ENCODE measurements at regions not wholly inside any gene's neighbourhood (a gene's known extent, or its start where the extent isn't known, plus 50 kb on each side); places are given as distances from the start of the nearest gene placed in this dataset.
"Not testable (repeated sequence)": the region's sequence is repeated elsewhere in the genome, so short reads cannot be mapped to it uniquely, and the experiment has no call there.

DNA sequence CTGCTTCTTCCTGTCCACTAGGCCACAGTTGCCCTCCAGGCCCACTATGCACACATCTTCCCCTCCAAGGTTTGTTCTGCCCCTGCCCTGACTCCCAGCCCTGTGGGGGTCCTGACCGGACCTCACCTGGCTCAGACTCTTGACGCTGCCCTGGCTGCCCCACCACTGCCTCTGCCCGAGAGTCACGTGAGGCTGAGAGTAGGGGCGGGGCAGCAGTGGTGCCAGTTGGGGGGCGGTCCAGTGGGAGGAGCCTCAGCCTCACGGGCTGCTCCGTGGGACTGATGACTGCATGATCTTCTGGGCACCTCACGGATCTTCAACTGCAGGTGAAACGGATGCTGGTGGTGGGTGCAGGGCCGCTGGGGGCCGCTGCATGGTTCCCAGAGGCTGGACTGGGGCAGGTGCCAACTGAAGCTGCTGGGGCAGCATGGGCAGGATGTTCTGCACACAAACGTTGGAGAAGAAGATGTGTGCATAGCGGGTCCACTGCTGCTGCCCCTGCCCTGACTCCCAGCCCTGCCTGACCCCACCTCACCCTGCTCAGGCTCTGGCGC, 77.6 kb downstream of the HHIPL2 start:
- not testable (repeated sequence) for DNase-seq (ENCODE audit: low read depth in 4 of 4, low spot score in 3 of 4)

DNA sequence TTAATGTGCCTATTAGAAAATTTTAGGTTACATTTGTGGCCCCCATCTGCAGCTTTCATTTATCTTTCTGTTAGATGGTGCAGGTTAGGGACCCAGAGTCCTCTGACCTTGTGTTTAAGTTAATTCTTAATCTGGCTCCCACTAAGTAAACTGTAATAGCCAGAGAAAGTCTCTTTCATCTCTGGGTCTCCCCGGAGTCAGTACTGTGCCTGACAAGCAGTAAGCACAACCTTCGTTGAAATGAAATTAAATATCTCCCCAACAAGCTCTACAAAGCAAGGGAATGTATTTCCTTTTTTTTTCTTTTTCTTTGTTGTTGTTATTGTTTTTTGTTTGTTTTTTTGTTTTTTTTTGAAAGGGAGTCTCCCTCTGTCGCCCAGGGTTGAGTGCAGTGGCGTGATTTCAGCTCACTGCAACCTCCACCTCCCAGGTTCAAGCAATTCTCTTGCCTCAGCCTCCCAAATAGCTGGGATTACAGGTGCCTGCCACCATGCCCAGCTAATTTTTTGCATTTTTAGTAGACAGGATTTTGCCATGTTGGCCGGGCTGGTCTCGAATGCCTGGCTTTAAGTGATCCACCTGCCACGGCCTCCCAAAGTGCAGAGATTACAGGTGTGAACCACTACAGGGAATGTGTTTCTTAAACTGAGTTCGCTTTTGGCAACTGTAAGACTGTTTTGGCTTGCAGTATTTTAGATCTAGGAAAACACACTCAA, 81.6 kb downstream of the HHIPL2 start:
- DNase-seq (ENCODE audit: low read depth in 4 of 4, low spot score in 3 of 4) = no peak

DNA sequence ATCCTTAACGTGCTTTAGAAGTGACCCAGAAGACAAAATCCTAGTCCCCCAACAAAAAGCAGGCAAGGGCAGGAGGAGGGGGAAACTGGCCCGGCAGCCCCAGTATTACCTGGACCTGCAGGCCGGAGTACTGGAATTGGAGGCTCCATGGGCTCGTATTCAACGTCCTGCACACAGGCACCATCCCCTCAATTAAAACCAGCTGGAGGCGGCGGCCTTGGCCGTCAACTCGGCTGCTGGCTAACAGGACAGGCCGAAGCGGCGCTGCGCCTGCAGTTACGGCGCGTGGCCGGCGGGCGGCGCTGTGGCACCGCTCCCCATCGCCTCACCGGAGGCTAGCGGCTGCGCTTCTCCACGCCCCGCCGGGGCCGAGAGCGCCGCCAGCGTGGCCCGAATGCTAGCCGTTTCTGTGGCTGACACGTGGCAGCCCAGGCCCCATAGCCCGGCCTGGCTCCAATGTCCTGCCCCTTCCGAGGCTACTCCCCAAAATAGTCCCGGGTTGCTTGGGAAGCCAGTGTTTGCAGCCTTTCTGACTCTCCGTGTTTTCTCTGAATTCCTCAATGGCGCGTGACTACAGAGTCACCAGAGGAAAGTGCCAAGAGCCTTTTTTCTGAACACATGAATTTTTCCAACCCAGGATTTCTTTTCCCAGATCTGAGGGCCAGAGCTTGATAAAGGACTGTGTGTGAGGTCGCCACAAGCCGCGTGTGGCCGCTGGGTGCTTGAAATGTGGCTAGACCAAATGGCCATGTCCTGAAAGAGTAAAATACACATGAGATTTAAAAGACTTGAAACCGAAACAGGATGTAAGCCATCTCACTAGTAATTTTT, 82.5 kb downstream of the HHIPL2 start:
- peak; percentile 69 to 81 (median 71) for DNase-seq (ENCODE audit: low read depth in 4 of 4, low spot score in 3 of 4)

DNA sequence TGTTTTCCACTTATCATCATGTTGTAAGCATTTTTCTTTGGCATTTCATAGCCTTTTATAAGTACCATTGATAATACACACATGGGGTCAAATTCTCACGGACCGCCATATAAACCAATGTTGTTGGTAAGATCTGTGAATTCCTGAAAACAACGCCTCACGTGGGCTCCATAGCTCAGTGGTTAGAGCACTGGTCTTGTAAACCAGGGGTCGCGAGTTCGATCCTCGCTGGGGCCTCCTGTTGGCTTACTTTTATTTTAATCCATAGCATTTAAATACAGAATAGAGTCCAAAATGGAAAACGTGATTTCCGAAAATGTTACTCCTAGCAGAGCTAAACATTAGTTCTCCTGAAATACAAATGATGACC, 83.1 kb downstream of the HHIPL2 start:
- DNase-seq (ENCODE audit: low read depth in 4 of 4, low spot score in 3 of 4) = peak in 1 of 4 donors; percentile 16

DNA sequence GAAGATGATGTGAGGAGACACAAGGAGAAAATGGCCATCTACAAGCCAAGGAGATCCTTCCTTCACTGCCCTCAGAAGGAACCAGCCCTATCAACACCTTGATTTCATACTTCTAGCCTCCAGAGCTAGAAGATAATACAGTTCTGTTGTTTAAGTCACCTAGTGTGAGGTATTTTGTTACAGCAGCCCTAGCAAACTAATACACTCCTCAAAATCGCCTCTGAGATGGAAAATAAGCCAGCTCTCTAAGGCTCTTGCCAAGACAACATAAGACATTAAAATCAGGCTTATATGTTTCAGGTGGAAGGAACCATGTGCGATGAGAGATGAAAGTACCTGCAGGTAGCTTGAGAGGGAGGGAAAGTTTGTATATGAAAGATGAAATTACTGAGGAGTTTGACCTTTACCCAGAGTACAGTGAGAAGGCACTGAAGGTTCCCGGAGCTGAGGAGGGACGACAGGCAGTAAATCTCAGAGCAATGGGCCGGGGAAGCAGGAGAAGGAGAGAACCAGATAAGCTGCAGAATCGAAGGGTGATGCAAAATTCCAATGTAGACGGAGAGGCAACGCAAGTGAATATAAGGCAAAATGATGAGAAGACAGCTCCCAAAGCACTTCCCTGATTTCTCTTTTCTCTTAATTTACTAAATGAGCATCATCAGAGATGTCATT, 84.7 kb downstream of the HHIPL2 start:
- no peak for DNase-seq (ENCODE audit: low read depth in 4 of 4, low spot score in 3 of 4)

DNA sequence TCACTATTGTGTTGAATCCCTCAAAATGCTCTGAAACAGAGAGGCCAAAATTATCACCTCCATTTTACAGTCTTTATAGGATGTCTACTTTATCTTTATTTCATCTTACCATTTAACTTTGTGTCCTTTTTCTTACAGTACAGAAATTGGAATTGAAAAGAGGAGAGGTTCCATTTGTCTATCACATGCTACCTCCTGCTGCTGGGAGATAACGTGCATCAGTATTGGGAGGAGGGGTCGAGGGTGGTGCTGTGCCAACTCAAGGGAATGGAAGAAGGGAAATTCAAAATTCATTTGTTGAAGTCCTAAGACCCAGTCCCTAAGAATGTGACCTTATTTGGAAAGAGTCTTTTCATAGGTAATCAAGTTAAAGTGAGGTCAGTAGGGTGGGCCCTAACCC, 85.3 kb downstream of the HHIPL2 start:
- DNase-seq (ENCODE audit: low read depth in 4 of 4, low spot score in 3 of 4) = no peak

DNA sequence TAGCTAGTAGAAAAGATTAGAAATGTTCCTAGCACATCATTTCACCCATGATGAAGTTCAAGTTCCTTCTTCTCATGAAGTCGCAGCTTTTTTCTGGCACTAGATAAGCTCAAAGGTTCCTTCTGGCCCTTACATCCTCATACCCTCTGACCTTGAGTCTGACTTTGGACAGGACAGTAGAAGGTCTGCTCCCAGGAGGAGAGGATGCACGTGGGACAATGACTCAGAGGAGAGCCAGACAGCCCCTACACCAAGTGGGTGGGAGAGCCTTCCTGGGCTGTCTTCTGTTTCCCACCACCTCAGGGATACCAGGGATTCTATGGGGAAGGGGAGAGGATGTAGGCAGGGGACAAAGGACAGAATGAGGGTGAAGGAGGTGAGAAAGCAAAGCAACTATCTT, 86.0 kb downstream of the HHIPL2 start:
- DNase-seq (ENCODE audit: low read depth in 4 of 4, low spot score in 3 of 4) = no peak

DNA sequence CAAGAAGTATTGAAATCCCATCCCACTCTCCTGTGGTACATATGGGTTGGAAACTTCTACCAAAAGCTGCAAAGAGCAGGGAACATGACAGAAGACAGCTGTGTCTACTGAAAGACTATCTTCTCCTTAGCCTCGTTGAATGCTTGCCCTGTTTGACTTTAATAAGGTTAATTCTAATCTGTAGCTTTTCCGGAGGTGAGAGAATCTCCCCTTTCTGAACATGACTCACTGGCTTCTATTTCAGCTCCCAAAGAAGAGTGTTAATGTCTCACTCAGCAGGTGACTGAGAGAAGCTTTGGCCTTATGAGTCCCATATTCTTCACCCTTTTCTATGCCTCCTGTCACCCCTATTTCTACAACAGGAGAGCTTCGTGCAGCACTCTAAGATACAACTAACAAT, 88.3 kb downstream of the HHIPL2 start:
- no peak for DNase-seq (ENCODE audit: low read depth in 4 of 4, low spot score in 3 of 4)

DNA sequence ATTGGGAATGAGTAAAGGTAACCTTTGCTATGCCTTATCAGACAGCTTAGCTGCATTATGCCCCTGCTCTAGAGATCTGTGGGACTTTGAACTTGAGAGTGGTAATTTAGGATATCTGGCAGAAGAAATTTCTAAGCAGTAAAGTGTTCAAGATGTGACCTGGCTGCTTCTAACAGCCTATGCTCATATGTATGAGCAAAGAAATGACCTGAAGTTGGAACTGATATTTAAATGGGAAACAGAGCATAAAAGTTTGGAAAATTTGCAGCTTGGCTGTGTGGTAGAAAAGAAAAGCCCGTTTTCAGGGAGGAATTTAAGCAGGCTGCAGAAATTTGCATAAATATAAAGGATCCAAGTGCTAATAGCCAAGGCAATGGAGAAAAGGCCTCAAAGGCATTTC, 90.4 kb downstream of the HHIPL2 start:
- no peak for DNase-seq (ENCODE audit: low read depth in 4 of 4, low spot score in 3 of 4)

DNA sequence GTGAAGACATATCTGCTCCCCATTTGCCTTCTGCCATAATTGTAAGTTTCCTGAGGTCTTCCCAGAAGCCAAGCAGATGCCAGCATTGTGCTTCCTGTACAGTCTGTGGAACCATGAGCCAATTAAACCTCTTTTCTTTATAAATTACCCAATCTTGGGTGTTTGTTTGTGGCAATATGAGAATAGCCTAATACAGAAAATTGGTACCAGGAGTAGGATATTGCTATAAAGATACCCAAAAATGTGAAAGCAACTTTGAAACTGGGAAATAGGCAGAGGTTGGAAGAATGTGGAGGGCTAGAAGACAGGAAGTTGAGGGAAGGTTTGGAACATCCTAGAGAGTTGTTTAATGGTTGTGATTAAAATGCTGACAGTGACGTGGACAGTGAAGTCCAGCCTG, 90.8 kb downstream of the HHIPL2 start:
- DNase-seq (ENCODE audit: low read depth in 4 of 4, low spot score in 3 of 4) = no peak

DNA sequence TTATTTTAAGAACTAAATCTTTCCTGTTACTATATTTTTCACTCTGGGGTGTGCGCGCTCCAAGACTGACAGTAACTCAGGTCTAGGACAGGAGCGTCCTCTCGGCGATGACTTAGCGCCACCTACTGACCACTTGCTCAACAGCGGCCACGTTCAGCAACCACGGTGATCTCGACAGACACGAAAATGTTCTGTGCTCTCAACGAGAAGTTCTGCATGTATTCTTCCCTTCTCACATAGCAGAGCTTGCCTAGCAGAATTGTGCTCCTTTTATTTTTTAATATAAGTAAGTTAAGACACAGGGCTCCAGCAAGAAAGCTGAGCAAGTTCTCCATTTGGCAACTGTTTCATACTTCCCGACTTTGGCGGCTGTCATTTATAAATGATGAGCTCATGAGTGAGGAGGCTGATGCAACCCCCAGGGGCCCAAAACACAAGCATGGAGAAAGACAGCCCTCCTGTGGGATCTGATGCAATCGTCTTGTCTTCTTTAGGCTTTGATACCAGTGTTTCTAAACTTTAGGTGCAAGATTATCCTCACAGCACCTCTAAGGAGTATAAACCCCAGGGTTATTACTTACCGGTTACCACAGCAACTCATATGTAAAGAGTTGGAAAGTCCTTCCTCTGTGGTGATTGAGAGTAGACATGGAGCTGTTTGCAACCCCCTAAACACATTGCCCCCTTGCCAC, 92.6 kb downstream of the HHIPL2 start:
- peak; percentile 56 to 68 (median 61) for DNase-seq (ENCODE audit: low read depth in 4 of 4, low spot score in 3 of 4)

DNA sequence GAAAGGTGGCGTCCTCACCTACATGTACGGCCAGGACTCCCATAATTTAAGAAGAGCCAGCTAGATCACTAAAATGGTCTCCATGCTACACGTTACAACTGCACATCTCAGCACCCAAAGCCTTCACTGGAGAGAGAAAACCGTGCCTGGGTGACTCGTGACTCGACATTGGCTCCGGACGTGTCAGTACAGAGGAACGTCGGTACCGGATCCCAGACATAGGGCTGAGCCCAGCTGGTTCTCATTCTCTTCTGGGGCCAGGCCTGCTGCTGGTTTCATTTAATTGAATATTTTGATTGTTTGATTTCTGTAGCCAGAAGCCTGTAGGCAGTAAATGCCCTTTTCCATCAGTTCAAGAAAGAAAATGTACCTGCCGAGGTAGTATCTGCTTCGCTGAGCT, 93.1 kb downstream of the HHIPL2 start:
- no peak for DNase-seq (ENCODE audit: low read depth in 4 of 4, low spot score in 3 of 4)

DNA sequence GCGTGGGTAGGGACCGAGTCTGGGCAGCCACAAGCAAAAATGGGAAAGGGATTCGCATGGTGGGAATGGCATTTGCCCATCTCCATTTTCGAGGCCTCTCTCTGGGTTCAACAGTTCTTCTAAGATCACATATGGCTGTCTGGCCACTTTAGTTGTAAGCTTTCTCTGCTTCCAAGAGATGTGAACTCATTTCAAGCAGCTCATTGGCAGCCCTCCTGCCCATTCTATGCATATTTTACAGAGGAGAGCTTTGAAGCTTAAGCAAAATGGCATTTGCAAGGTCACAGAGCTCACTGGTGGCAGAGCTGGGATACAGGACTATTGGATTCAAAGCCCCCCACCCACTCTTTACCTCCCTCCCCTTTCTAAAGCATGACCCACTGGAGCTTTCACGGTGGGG, 93.7 kb downstream of the HHIPL2 start:
- DNase-seq (ENCODE audit: low read depth in 4 of 4, low spot score in 3 of 4) = no peak

DNA sequence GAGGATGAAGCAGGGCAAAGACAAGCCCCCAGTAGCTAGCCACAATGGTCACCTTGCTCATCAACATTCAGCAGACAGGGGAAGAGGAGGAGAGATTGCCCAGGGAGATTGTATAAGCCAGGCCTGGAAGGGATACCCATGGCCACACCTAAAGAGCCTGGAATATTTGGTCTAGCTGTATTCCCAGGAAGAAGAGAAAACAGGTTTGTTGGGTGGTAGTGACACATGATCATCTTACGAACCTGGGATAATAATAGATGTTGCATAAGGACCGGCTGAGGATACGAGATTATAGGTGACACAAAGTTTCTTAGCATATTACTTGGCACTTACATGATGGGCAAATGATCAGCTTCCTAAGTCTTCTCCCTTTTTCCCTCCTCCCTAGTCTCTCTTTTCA, 95.9 kb downstream of the HHIPL2 start:
- DNase-seq (ENCODE audit: low read depth in 4 of 4, low spot score in 3 of 4) = no peak

DNA sequence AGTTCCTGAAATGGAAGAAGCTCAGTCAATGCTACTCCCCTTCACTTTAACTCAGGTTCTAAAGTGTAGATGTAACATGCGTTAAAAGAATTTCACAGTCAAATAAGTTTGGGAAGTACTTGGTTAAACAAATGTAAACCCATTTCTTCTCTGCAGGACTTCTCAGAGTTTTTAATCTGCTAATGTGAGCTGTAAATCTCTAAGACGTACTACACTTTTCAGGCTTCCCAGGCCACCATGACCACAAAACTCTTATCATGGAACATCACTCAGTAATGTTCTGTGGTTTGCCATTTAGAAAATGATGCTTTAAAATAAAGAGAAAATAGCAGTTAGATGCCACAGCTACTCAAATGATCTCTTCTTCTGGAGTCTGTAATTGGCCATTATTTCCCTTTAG, 104.3 kb downstream of the HHIPL2 start:
- no peak for DNase-seq (ENCODE audit: low read depth in 4 of 4, low spot score in 3 of 4)

DNA sequence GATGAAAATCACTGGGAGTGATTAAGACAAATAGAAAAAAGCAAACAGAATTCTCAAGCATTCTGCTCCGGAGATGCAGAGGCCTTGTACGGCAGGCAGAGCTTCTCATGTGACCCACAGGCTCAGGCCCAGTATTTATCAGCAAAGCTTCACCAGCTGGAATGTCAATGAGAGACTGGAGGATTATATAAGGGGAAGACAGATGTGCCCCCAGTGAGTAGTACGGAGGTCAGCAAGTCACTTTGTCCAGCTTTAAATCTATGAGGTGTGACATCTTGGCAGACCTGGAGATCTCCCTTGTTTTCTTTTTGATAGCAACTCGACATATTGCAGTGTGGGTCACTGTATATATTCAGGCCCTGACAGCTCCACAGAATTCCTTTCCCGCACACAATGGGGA, 106.8 kb downstream of the HHIPL2 start:
- no peak for DNase-seq (ENCODE audit: low read depth in 4 of 4, low spot score in 3 of 4)

DNA sequence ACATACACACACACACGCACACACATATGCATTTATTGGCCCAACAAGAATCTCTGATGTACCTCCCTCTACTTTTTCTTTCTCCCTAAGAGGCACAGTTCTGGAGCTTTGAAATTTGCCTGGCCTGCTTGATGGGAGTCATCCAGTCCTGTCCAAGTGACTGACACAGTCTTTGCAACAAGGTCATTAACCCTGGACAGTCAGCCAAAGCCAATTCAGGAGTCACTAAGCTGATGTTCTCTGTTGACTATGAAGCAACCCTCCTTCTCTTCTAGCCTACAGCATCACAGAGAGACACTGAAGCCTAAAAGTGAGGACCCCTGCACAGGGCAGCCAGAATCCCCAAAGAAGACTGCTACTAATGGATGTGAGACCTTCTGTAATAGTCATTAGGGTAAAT, 123.1 kb downstream of the HHIPL2 start:
- DNase-seq (ENCODE audit: low read depth in 4 of 4, low spot score in 3 of 4) = no peak

DNA sequence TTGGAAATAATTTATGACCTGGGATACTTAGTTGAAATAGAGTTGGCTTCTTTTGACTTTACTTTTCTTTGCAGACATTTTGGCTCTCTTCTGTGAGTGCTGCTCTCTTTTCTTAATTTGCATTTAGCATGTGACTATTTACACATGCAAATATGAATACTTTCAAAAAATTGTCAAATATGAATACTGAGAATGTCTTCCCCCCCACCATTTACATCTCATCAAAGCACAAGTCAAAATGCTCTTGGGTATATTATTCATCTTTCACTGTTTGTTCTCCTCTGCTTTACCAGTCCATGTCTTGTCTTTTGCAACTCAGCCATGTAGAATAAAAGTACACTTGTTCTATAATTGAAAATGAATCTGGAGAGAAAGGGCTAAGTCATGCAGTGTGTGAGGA, 126.5 kb downstream of the HHIPL2 start:
- DNase-seq (ENCODE audit: low read depth in 4 of 4, low spot score in 3 of 4) = no peak

DNA sequence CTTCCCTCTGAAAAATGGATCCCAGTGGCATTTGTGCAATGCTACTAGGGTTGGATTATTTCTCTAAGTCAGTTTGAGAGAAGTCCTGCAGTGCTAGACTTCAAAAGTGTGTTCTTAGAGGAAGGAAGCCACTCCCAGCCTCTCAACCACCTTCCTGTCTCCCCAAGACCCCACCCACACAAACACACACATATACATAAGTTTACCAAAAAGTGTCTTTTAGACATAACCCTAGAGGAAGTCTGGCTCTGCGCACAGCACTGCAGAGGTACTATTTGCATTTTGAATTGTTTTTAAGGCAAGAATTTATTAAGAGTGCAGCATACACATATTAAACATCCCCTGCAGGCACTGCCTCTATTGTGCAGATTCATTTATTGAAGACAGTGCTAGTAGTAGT, 127.3 kb downstream of the HHIPL2 start:
- no peak for DNase-seq (ENCODE audit: low read depth in 4 of 4, low spot score in 3 of 4)

DNA sequence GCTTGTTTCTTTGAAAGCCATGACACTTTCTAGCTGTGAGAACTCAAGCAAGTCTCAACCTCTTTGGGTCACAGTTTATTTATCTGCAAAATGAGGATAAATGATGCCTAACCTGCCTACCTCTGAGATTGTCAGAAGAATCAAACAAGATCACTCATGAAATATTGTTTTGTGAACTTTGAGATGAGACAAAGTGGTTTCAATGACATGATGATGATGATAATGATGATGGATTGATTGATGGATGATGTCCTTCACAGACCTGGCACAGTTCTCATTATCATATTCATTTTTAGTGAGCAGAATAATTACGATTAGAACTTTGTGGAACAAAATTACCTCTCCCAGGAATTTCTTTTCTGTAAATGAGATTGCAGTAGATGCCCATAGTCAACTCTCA, 129.2 kb downstream of the HHIPL2 start:
- DNase-seq (ENCODE audit: low read depth in 4 of 4, low spot score in 3 of 4) = no peak

DNA sequence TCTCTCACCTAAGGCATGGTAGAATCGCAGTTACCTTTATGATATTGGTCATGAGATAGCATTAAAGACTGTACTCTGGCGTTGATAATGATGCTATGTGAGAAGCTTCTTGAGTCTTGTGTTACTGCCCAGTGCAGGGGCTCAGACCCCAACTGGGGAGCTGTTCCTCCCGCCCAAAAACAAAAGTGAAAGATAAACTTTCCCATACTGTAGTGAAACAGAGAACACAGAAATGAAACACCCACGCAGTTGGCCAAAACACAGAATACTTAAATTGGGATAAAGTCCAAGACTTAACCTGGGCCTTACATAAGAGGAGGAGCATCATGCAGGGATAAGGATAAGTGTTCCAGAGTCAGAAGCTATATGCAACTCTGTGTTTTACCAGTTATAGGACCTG, 130.6 kb downstream of the HHIPL2 start:
- DNase-seq (ENCODE audit: low read depth in 4 of 4, low spot score in 3 of 4) = no peak
